Esophagus (tissue), 2 donors: ENCODE measurements at regions not wholly inside any gene's neighbourhood (a gene's known extent, or its start where the extent isn't known, plus 50 kb on each side); places are given as distances from the start of the nearest gene placed in this dataset.
"Not testable (repeated sequence)": the region's sequence is repeated elsewhere in the genome, so short reads cannot be mapped to it uniquely, and the experiment has no call there.

Experiments
- H3K27ac ChIP-seq, 2 donors: one replicate each; pipeline ENCODE4 v1.5.1; 2013; ENCODE audit warnings: low read depth in 2 of 2, mild to moderate bottlenecking in 2 of 2, inconsistent platforms in 1 of 2, low read length in 1 of 2, moderate library complexity in 1 of 2
- H3K27me3 ChIP-seq, 2 donors: one replicate each; pipeline ENCODE4 v1.6.1; 2013; ENCODE audit warnings: low read length in 2 of 2, control low read depth in 1 of 2, mild to moderate bottlenecking in 1 of 2; ENCODE audit not compliant: insufficient read depth in 2 of 2, control insufficient read depth in 1 of 2
- H3K36me3 ChIP-seq, 2 donors: one replicate each; pipeline ENCODE4 v1.6.1; 2013; ENCODE audit warnings: low read length in 1 of 2; ENCODE audit not compliant: control insufficient read depth in 2 of 2, insufficient read depth in 2 of 2
- H3K4me1 ChIP-seq, 2 donors: one replicate each; pipeline ENCODE4 v1.6.1; 2013; ENCODE audit warnings: low read length in 1 of 2; ENCODE audit not compliant: control insufficient read depth in 2 of 2, insufficient read depth in 2 of 2
- H3K4me3 ChIP-seq, 2 donors: one replicate each; pipeline ENCODE4 v1.5.1; 2013; ENCODE audit warnings: low read length in 2 of 2, mild to moderate bottlenecking in 2 of 2, low read depth in 1 of 2, moderate library complexity in 1 of 2
- H3K9me3 ChIP-seq, 2 donors: one replicate each; pipeline ENCODE4 v1.6.1; 2013; ENCODE audit warnings: mild to moderate bottlenecking in 2 of 2, low read depth in 1 of 2, low read length in 1 of 2, moderate library complexity in 1 of 2; ENCODE audit not compliant: control insufficient read depth in 2 of 2, insufficient read depth in 1 of 2
- WGBS, 2 donors: extraction: QIAGEN DNeasy Blood & Tissue Kit; methylation state at CpG; one replicate each; pipeline ENCODE4 v1.1.7; 2013; 5-methylcytosine and 5-hydroxymethylcytosine counted together
- donor health status: healthy with polysubstance abuse.
- donor health status: Bipolar disorder and iron deficiency.

DNA sequence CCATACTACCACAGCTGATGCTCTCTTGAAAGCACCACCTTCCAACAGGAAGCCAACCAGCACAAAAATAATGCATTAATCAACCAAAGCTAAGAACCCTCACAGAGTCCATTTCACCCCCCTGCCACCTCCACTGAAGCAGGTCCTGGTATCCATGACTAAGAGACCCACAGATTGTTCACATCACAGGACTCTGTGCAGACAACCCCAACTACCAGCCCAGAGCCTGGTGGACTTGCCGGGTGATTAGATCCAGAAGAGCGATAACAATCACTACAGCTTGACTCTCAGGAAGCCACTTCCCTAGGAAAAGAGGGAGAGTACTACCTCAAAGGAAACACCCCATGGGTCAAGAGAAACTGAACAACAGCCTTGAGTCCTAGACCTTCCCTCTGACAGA is 528.1 kb downstream of the KIF20B start:
- H3K4me3 ChIP-seq: no peak overlapping the region
- H3K9me3 ChIP-seq: no peaks in the 10 kb centered on the region
- 98% methylated on average over 2 of the region's 2 CpGs for WGBS, 2 donors
- H3K27me3 ChIP-seq: no peaks in the 10 kb centered on the region
- no peak overlapping the region for H3K27ac ChIP-seq
- no peaks in the 10 kb centered on the region for H3K36me3 ChIP-seq
- no peaks in the 10 kb centered on the region for H3K4me1 ChIP-seq

DNA sequence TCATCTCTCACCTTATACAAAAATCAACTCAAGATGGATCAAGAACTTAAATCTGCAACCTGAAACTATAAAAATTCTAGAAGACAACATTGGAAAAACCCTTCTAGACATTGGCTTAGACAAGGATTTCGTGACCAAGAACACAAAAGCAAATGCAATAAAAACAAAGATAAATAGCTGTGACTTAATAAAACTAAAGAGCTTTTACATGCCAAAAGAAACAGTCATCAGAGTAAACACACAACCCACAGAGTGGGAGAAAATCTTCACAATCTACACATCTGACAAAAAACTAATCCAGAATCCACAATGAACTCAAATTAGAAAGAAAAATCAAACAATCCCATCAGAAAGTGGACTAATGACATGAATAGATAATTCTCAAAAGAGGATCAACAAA is 532.4 kb downstream of the KIF20B start:
- H3K27ac ChIP-seq, H3K4me3 ChIP-seq, H3K27me3 ChIP-seq, H3K4me1 ChIP-seq, H3K9me3 ChIP-seq, H3K36me3 ChIP-seq: not testable (repeated sequence)
- WGBS, 2 donors: 33 to 45% methylated on average over 1 of the region's 1 CpG

DNA sequence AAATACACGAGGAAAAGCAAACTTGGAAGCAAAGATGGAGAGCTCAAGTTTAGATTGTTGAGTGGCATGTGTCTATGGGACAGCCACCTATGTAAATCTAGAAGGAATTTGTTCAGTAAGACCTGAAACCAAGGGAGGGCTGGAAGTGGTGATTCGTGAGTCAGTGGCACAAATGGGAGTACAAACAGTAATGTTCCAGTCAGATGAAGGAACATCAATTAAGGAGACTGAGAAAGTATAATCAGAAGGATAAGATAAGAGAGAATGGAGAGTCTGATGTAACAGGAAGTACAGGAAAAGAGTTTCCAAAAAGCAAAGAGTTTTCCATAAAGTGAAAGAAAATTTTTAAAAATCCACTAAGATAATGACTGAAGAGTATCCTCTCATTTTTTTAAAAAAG is 544.2 kb downstream of the KIF20B start:
- WGBS, 2 donors: 48 to 63% methylated on average over 2 of the region's 2 CpGs
- H3K4me1 ChIP-seq: no peaks in the 10 kb centered on the region
- no peak overlapping the region for H3K4me3 ChIP-seq
- H3K27ac ChIP-seq: no peak overlapping the region
- no peaks in the 10 kb centered on the region for H3K36me3 ChIP-seq
- H3K27me3 ChIP-seq: no peaks in the 10 kb centered on the region
- no peaks in the 10 kb centered on the region for H3K9me3 ChIP-seq

DNA sequence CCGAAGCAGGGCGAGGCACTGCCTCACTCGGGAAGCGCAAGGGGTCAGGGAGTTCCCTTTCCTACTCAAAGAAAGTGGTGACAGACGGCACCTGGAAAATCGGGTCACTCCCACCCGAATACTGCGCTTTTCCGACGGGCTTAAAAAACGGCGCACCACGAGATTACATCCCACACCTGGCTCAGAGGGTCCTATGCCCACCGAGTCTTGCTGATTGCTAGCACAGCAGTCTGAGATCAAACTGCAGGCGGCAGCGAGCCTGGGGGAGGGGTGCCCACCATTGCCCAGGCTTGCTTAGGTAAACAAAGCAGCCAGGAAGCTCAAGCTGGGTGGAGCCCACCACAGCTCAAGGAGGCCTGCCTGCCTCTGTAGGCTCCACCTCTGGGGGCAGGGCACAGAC is 549.4 kb downstream of the KIF20B start:
- H3K27me3 ChIP-seq, H3K9me3 ChIP-seq, H3K27ac ChIP-seq, H3K4me1 ChIP-seq, H3K36me3 ChIP-seq, H3K4me3 ChIP-seq: not testable (repeated sequence)
- 80 to 84% methylated on average over 16 of the region's 16 CpGs for WGBS, 2 donors

DNA sequence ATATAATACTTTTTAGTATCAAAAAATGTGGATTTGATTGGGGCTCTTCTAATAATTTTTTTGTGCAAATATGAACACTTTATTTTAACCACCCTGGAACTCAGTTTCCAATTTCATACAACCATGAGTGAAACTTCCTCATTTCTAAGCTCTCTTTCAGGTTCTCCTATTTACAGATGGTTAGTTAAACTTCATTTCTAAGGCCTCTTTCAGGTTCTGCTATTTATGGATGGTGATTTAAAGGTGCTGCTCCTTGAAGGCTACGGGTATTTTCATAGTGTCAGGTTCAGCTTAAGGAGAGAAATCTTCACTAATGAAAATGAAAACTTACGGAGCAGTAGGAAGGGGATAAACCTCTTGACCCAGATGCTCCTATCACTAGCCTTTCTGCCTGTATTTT is 568.3 kb downstream of the KIF20B start:
- 73 to 82% methylated on average over 2 of the region's 2 CpGs for WGBS, 2 donors
- Histone ChIP-seq H3K4me1 (no peaks in the 10 kb centered on the region), H3K27me3 (no peaks in the 10 kb centered on the region), H3K4me3 (no peak overlapping the region), H3K36me3 (no peaks in the 10 kb centered on the region), H3K27ac (no peak overlapping the region), H3K9me3 (no peaks in the 10 kb centered on the region)

DNA sequence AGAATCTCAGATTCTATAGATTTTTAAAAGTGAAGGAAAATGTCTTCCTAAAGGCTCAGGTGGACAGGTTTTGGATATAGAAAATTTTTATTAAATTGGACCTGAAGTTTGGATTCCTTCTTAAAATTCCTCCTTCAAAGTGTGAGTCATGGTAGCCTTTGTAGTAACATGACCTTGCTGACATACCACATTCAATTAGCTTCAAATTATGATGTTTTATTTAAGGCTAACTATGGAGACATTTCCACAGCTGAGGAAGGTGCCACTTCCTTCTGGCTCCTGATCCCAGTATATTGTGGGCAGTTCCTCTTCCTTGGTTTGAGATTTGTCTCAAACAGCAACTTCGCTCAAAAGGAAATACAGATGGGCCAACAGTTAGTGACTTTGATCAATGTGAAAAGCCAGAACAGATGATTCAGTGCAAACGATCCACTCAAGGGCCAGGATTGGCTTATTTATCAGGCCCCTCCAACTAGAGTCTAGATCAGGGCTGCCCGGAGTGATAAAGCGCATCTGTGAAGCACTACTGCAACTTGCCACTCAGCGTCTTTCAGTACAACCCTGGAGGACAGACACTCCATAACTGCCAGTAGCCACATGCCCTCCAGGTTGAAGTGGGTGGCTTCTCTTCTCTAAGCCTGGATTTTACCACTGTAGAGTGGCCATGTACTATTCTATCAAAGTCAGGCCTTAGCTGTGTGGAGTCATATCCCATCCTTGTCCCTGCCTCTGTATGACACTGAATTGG is 573.5 kb downstream of the KIF20B start:
- Histone ChIP-seq H3K4me3 (no peak overlapping the region), H3K36me3 (no peaks in the 10 kb centered on the region), H3K27me3 (no peaks in the 10 kb centered on the region), H3K27ac (no peak overlapping the region), H3K9me3 (no peaks in the 10 kb centered on the region), H3K4me1 (no peaks in the 10 kb centered on the region)
- WGBS, 2 donors: 74 to 79% methylated on average over 5 of the region's 5 CpGs

DNA sequence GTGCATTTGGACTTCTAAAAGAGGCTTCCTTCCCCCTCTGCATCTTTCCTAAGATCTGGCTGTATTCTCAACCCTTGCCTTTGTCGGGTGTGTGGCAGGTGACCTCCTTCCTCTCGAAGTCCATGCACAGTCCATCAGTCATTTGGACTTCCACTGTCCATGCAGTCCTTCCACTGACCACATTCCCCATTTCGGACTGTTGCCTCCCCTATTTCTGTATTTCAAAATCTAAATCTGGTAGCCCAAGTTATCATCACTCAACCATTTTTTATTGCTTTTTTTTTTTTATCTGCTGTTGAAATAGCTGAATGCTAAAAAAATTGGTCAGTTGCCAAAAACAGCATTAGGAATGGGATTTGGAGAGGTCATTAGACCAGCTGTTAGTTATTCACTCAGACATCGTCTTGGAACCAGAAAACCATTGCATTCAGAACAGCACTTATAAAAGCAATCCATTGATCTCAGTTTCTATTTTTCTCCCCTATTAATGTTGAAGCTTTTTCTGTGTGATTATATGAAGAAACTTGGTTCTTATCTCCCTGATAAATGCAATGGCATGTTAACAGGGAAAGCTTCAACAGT is 575.6 kb downstream of the KIF20B start:
- WGBS, 2 donors: 57 to 59% methylated on average over 4 of the region's 4 CpGs
- Histone ChIP-seq H3K27ac (no peak overlapping the region), H3K4me3 (no peak overlapping the region), H3K9me3 (no peaks in the 10 kb centered on the region), H3K36me3 (no peaks in the 10 kb centered on the region), H3K4me1 (no peaks in the 10 kb centered on the region), H3K27me3 (no peaks in the 10 kb centered on the region)

DNA sequence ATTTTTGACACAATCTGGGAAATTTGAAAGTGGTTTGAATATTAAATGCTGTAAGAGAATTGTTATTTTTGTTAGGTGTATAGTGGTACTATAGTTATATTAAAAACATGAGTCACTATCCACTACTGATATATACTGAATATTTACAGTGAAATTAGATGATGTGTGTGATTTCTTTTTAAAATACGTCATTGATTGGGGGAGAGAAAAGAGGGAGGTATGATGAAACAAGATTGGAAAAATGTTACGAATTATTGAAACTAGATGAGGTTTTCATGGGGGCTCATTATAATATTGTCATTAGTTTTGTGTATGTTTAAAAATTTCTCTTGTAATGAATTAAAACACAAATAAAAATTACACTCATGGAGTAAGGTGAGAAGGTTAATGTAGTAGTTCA is 571.4 kb downstream of the HTR7 start:
- Histone ChIP-seq H3K4me1 (no peaks in the 10 kb centered on the region), H3K27ac (no peak overlapping the region), H3K36me3 (no peaks in the 10 kb centered on the region), H3K27me3 (no peaks in the 10 kb centered on the region), H3K9me3 (no peaks in the 10 kb centered on the region), H3K4me3 (no peak overlapping the region)
- 86 to 94% methylated on average over 2 of the region's 2 CpGs for WGBS, 2 donors

DNA sequence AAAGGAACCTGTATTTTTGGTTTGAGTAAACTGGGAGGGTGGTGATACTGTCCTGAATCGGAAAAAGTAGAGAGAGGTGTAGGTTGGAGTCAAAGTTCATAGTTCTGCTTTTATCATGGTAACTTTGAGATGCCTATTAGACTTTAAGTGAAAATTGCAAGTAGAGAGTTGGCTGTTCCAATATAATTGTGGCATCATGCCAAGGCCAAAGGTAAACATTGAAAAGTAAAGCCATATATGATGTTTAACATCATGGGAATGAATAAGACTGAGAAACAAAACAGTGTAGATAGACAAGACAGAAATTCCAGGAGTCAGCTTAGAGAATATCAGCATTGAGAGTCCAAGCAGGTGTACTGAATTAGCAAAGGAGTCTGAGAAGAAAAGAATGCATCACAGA is 570.9 kb downstream of the HTR7 start:
- WGBS, 2 donors: 82 to 95% methylated on average over 1 of the region's 1 CpG
- no peaks in the 10 kb centered on the region for H3K4me1 ChIP-seq
- no peaks in the 10 kb centered on the region for H3K36me3 ChIP-seq
- H3K27me3 ChIP-seq: no peaks in the 10 kb centered on the region
- no peaks in the 10 kb centered on the region for H3K9me3 ChIP-seq
- H3K27ac ChIP-seq: no peak overlapping the region
- H3K4me3 ChIP-seq: no peak overlapping the region

DNA sequence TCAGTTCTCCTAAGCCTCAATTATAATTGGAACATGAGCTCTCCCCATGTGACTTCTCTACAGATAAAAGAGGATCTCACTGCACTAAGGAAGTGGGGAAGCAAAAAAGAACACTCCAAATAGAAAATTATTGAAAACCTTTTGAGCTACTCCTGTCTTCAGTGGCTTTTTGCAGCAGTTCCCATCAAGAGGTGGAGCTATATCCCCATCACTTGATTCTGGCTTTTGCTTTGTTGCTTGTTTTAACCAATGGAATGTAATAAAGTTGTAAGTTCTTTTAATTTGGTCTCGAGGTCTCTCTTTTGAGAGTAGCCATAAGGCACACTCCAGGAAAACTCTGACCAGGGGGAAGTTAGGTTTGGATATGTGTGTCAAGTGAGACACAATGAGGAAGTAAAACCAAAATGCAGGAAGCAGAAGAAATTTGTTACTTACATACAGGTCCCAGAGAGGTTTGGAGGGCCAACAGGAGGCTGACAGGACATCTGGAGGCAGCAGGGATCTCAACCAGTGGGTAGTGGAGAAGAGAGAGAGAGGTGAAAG is 569.4 kb downstream of the HTR7 start:
- Histone ChIP-seq H3K27me3 (no peaks in the 10 kb centered on the region), H3K9me3 (no peaks in the 10 kb centered on the region), H3K27ac (no peak overlapping the region), H3K4me1 (no peaks in the 10 kb centered on the region), H3K4me3 (no peak overlapping the region), H3K36me3 (no peaks in the 10 kb centered on the region)
- 27 to 33% methylated on average over 1 of the region's 1 CpG for WGBS, 2 donors
